ENCODE measurements at regions not wholly inside any gene's neighbourhood (a gene's known extent, or its start where the extent isn't known, plus 50 kb on each side); places are given as distances from the start of the nearest gene placed in this dataset.
"Not testable (repeated sequence)": the region's sequence is repeated elsewhere in the genome, so short reads cannot be mapped to it uniquely, and the experiment has no call there.

- Histone ChIP-seq H3K27ac (ENCODE audit: low read depth in 2 of 2, low read length in 1 of 2) (no peak overlapping the region), H3K9me3 (ENCODE audit: control insufficient read depth in 2 of 2, insufficient read depth in 1 of 2, low read depth in 1 of 2, low read length in 1 of 2) (no peaks in the 10 kb centered on the region), H3K27me3 (ENCODE audit: control insufficient read depth in 1 of 2, insufficient read depth in 2 of 2, low read length in 2 of 2) (no peaks in the 10 kb centered on the region), H3K4me3 (ENCODE audit: low read depth in 1 of 2, low read length in 2 of 2) (no peak overlapping the region), H3K36me3 (ENCODE audit: control insufficient read depth in 2 of 2, insufficient read depth in 2 of 2, low read length in 1 of 2) (peaks cover 0 to 5% of the 10 kb centered on the region in 2 donors), H3K4me1 (ENCODE audit: control insufficient read depth in 2 of 2, insufficient read depth in 2 of 2, low read length in 1 of 2) (peaks cover 5 to 6% of the 10 kb centered on the region in 2 donors)
- 54 to 70% methylated on average over 2 of the region's 2 CpGs for WGBS, 2 donors
These were observed 158.6 kb upstream of the ZNF267 start for GRCh38 chr16:31714903-31715504.

DNA sequence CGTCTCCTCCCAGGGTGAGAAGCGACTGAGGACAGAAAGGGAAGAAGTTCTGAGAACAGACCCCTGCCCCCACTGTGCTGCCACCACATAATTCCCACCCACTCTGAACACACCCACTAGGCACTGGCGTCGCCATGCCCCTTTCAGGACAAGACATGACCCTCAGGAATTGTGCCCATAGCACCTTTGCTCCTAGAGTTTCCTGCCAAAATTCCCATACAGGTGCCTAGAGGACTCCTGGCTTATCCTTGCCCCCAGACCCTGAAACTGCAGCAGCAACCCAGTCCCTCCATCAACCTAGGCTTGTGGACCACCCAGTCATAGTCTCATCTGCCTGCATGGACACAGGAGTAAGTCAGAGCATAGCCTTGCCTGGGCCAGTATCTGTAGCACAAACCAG lies 157.7 kb upstream of the ZNF267 start:
- Histone ChIP-seq H3K4me1 (ENCODE audit: control insufficient read depth in 2 of 2, insufficient read depth in 2 of 2, low read length in 1 of 2) (peaks cover 5 to 6% of the 10 kb centered on the region in 2 donors), H3K9me3 (ENCODE audit: control insufficient read depth in 2 of 2, insufficient read depth in 1 of 2, low read depth in 1 of 2, low read length in 1 of 2) (no peaks in the 10 kb centered on the region), H3K36me3 (ENCODE audit: control insufficient read depth in 2 of 2, insufficient read depth in 2 of 2, low read length in 1 of 2) (peaks cover 0 to 5% of the 10 kb centered on the region in 2 donors), H3K27ac (ENCODE audit: low read depth in 2 of 2, low read length in 1 of 2) (no peak overlapping the region), H3K27me3 (ENCODE audit: control insufficient read depth in 1 of 2, insufficient read depth in 2 of 2, low read length in 2 of 2) (no peaks in the 10 kb centered on the region), H3K4me3 (ENCODE audit: low read depth in 1 of 2, low read length in 2 of 2) (no peak overlapping the region)
- 98% methylated on average over 4 of the region's 4 CpGs for WGBS, 2 donors

DNA sequence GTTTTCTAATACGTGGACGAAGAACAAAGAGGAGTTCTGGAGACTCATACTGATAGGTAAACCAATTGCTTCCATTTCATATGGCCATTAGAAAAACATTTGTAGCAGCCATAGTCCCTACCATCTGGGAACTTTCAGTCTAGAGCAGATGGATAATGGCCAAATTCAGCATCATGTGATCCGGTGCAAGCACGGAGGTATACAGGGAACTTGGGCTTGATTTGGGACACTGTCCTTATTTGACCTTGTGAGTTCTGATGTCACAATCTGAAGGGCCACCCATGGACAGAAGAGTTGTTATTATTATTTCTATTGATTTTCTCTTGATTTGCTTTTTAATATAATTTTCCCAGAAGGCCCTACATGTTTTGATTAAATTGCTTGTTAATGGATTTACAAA lies 154.6 kb upstream of the ZNF267 start:
- no peaks in the 10 kb centered on the region for H3K9me3 ChIP-seq (ENCODE audit: control insufficient read depth in 2 of 2, insufficient read depth in 1 of 2, low read depth in 1 of 2, low read length in 1 of 2)
- H3K27me3 ChIP-seq (ENCODE audit: control insufficient read depth in 1 of 2, insufficient read depth in 2 of 2, low read length in 2 of 2) = no peaks in the 10 kb centered on the region
- H3K4me1 ChIP-seq (ENCODE audit: control insufficient read depth in 2 of 2, insufficient read depth in 2 of 2, low read length in 1 of 2) = peaks cover 5% of the 10 kb centered on the region in 2 donors
- no peak overlapping the region for H3K27ac ChIP-seq (ENCODE audit: low read depth in 2 of 2, low read length in 1 of 2)
- WGBS, 2 donors = 77 to 78% methylated on average over 4 of the region's 4 CpGs
- peaks cover 0 to 5% of the 10 kb centered on the region in 2 donors for H3K36me3 ChIP-seq (ENCODE audit: control insufficient read depth in 2 of 2, insufficient read depth in 2 of 2, low read length in 1 of 2)
- H3K4me3 ChIP-seq (ENCODE audit: low read depth in 1 of 2, low read length in 2 of 2) = no peak overlapping the region

DNA sequence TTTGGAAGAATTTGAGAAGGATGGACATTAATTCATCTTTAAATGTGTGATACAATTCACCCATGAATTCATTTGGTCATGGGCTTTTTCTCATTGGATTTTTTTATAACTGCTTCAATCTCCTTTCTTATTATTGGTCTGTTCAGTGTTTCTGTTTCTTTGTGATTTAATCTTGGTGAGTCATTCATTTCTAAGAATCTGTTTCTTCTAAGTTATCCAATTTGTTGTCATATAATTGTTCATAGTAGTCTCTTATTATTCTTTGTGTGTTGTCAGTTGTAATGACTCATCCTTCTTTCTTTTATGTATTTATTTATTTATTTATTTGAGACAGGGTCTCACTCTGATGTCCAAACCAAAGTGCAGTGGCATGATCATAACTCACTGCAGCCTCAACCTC lies 146.1 kb upstream of the ZNF267 start:
- Histone ChIP-seq H3K4me3 (ENCODE audit: low read depth in 1 of 2, low read length in 2 of 2) (no peak overlapping the region), H3K36me3 (ENCODE audit: control insufficient read depth in 2 of 2, insufficient read depth in 2 of 2, low read length in 1 of 2) (peaks cover 0 to 5% of the 10 kb centered on the region in 2 donors), H3K4me1 (ENCODE audit: control insufficient read depth in 2 of 2, insufficient read depth in 2 of 2, low read length in 1 of 2) (no peaks in the 10 kb centered on the region), H3K9me3 (ENCODE audit: control insufficient read depth in 2 of 2, insufficient read depth in 1 of 2, low read depth in 1 of 2, low read length in 1 of 2) (no peaks in the 10 kb centered on the region), H3K27ac (ENCODE audit: low read depth in 2 of 2, low read length in 1 of 2) (no peak overlapping the region), H3K27me3 (ENCODE audit: control insufficient read depth in 1 of 2, insufficient read depth in 2 of 2, low read length in 2 of 2) (no peaks in the 10 kb centered on the region)

- peaks cover 0 to 6% of the 10 kb centered on the region in 2 donors for H3K36me3 ChIP-seq (ENCODE audit: control insufficient read depth in 2 of 2, insufficient read depth in 2 of 2, low read length in 1 of 2)
- no peaks in the 10 kb centered on the region for H3K4me1 ChIP-seq (ENCODE audit: control insufficient read depth in 2 of 2, insufficient read depth in 2 of 2, low read length in 1 of 2)
- WGBS, 2 donors = 95 to 99% methylated on average over 3 of the region's 3 CpGs
- peaks cover 0 to 2% of the 10 kb centered on the region in 2 donors for H3K9me3 ChIP-seq (ENCODE audit: control insufficient read depth in 2 of 2, insufficient read depth in 1 of 2, low read depth in 1 of 2, low read length in 1 of 2)
- H3K4me3 ChIP-seq (ENCODE audit: low read depth in 1 of 2, low read length in 2 of 2) = no peak overlapping the region
- no peaks in the 10 kb centered on the region for H3K27me3 ChIP-seq (ENCODE audit: control insufficient read depth in 1 of 2, insufficient read depth in 2 of 2, low read length in 2 of 2)
- H3K27ac ChIP-seq (ENCODE audit: low read depth in 2 of 2, low read length in 1 of 2) = no peak overlapping the region
These were observed 139.3 kb upstream of the ZNF267 start for GRCh38 chr16:31734265-31734664.

DNA sequence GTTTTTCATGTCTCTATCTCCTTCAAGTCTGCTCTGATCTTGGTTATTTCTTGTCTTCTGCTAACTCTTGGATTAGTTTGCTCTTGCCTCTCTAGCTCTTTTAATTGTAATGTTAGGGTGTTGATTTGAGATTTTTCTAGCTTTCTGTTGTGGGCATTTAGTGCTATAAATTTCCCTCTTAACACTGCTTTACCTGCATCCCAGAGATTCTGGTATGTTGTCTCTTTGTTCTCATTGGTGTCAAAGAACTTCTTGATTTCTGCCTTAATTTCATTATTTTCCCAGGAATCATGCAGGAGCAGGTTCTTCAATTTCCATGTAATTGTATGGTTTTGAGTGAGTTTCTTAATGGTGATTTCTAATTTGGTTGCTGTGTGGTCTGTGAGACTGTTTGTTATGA lies 128.5 kb upstream of the ZNF267 start:
- H3K4me3 ChIP-seq (ENCODE audit: low read depth in 1 of 2, low read length in 2 of 2); H3K27ac ChIP-seq (ENCODE audit: low read depth in 2 of 2, low read length in 1 of 2); H3K27me3 ChIP-seq (ENCODE audit: control insufficient read depth in 1 of 2, insufficient read depth in 2 of 2, low read length in 2 of 2); H3K4me1 ChIP-seq (ENCODE audit: control insufficient read depth in 2 of 2, insufficient read depth in 2 of 2, low read length in 1 of 2): not testable (repeated sequence)
- H3K9me3 ChIP-seq (ENCODE audit: control insufficient read depth in 2 of 2, insufficient read depth in 1 of 2, low read depth in 1 of 2, low read length in 1 of 2) = peaks cover 9 to 14% of the 10 kb centered on the region in 2 donors
- peaks cover 0 to 11% of the 10 kb centered on the region in 2 donors for H3K36me3 ChIP-seq (ENCODE audit: control insufficient read depth in 2 of 2, insufficient read depth in 2 of 2, low read length in 1 of 2)

DNA sequence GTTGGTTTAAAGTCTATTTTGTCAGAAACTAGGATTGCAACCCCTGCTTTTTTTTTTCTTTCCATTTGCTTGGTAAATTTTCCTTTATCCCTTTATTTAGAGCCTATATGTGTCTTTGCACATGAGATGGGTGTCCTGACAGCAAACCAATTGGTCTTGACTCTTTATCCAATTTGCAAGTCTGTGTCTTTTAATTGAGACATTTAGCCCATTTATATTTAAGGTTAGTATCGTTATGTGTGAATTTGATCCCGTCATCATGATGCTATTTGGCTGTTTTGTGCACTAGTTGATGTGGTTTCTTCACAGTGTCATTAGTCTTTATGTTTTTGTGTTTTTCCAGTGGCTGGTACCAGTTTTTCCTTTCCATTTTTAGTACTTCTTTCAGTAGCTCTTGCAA lies 127.7 kb upstream of the ZNF267 start:
- no peaks in the 10 kb centered on the region for H3K4me1 ChIP-seq (ENCODE audit: control insufficient read depth in 2 of 2, insufficient read depth in 2 of 2, low read length in 1 of 2)
- no peak overlapping the region for H3K27ac ChIP-seq (ENCODE audit: low read depth in 2 of 2, low read length in 1 of 2)
- H3K9me3 ChIP-seq (ENCODE audit: control insufficient read depth in 2 of 2, insufficient read depth in 1 of 2, low read depth in 1 of 2, low read length in 1 of 2) = peaks cover 9 to 14% of the 10 kb centered on the region in 2 donors
- peaks cover 0 to 11% of the 10 kb centered on the region in 2 donors for H3K36me3 ChIP-seq (ENCODE audit: control insufficient read depth in 2 of 2, insufficient read depth in 2 of 2, low read length in 1 of 2)
- H3K4me3 ChIP-seq (ENCODE audit: low read depth in 1 of 2, low read length in 2 of 2) = no peak overlapping the region
- H3K27me3 ChIP-seq (ENCODE audit: control insufficient read depth in 1 of 2, insufficient read depth in 2 of 2, low read length in 2 of 2) = no peaks in the 10 kb centered on the region
- WGBS, 2 donors = 95 to 98% methylated on average over 2 of the region's 2 CpGs

GRCh38 chr16:31754998-31755615 lies 118.5 kb upstream of the ZNF267 start:
- Histone ChIP-seq H3K27me3 (ENCODE audit: control insufficient read depth in 1 of 2, insufficient read depth in 2 of 2, low read length in 2 of 2) (no peaks in the 10 kb centered on the region), H3K4me1 (ENCODE audit: control insufficient read depth in 2 of 2, insufficient read depth in 2 of 2, low read length in 1 of 2) (no peaks in the 10 kb centered on the region), H3K9me3 (ENCODE audit: control insufficient read depth in 2 of 2, insufficient read depth in 1 of 2, low read depth in 1 of 2, low read length in 1 of 2) (peaks cover 2 to 3% of the 10 kb centered on the region in 2 donors), H3K36me3 (ENCODE audit: control insufficient read depth in 2 of 2, insufficient read depth in 2 of 2, low read length in 1 of 2) (no peaks in the 10 kb centered on the region), H3K27ac (ENCODE audit: low read depth in 2 of 2, low read length in 1 of 2) (no peak overlapping the region), H3K4me3 (ENCODE audit: low read depth in 1 of 2, low read length in 2 of 2) (no peak overlapping the region)
- 97% methylated on average over 7 of the region's 7 CpGs for WGBS, 2 donors

- no peak overlapping the region for H3K4me3 ChIP-seq (ENCODE audit: low read depth in 1 of 2, low read length in 2 of 2)
- no peaks in the 10 kb centered on the region for H3K36me3 ChIP-seq (ENCODE audit: control insufficient read depth in 2 of 2, insufficient read depth in 2 of 2, low read length in 1 of 2)
- H3K9me3 ChIP-seq (ENCODE audit: control insufficient read depth in 2 of 2, insufficient read depth in 1 of 2, low read depth in 1 of 2, low read length in 1 of 2) = peaks cover 2 to 16% of the 10 kb centered on the region in 2 donors
- H3K27ac ChIP-seq (ENCODE audit: low read depth in 2 of 2, low read length in 1 of 2) = no peak overlapping the region
- H3K4me1 ChIP-seq (ENCODE audit: control insufficient read depth in 2 of 2, insufficient read depth in 2 of 2, low read length in 1 of 2) = no peaks in the 10 kb centered on the region
- 96 to 100% methylated on average over 2 of the region's 2 CpGs for WGBS, 2 donors
- H3K27me3 ChIP-seq (ENCODE audit: control insufficient read depth in 1 of 2, insufficient read depth in 2 of 2, low read length in 2 of 2) = no peaks in the 10 kb centered on the region
These were observed 109.5 kb upstream of the ZNF267 start for GRCh38 chr16:31764103-31764502.

- no peak overlapping the region for H3K4me3 ChIP-seq (ENCODE audit: low read depth in 1 of 2, low read length in 2 of 2)
- no peak overlapping the region for H3K27ac ChIP-seq (ENCODE audit: low read depth in 2 of 2, low read length in 1 of 2)
- no peaks in the 10 kb centered on the region for H3K27me3 ChIP-seq (ENCODE audit: control insufficient read depth in 1 of 2, insufficient read depth in 2 of 2, low read length in 2 of 2)
- no peaks in the 10 kb centered on the region for H3K36me3 ChIP-seq (ENCODE audit: control insufficient read depth in 2 of 2, insufficient read depth in 2 of 2, low read length in 1 of 2)
- 95 to 96% methylated on average over 10 of the region's 10 CpGs for WGBS, 2 donors
- H3K4me1 ChIP-seq (ENCODE audit: control insufficient read depth in 2 of 2, insufficient read depth in 2 of 2, low read length in 1 of 2) = no peaks in the 10 kb centered on the region
- H3K9me3 ChIP-seq (ENCODE audit: control insufficient read depth in 2 of 2, insufficient read depth in 1 of 2, low read depth in 1 of 2, low read length in 1 of 2) = peaks cover 16 to 32% of the 10 kb centered on the region in 2 donors
These were observed 106.3 kb upstream of the ZNF267 start for GRCh38 chr16:31767267-31767666.

Data from esophagus (tissue), 2 donors.